Dedifferentiated amniotic fluid mesenchymal stem cell (primary cell): ENCODE measurements at regions not wholly inside any gene's neighbourhood (a gene's known extent, or its start where the extent isn't known, plus 50 kb on each side); places are given as distances from the start of the nearest gene placed in this dataset.

Experiments
- DNase-seq: peaks from one replicate; pipeline ENCODE4 v3.0.0-alpha.2; 2016; ENCODE audit errors: extremely low spot score

DNA sequence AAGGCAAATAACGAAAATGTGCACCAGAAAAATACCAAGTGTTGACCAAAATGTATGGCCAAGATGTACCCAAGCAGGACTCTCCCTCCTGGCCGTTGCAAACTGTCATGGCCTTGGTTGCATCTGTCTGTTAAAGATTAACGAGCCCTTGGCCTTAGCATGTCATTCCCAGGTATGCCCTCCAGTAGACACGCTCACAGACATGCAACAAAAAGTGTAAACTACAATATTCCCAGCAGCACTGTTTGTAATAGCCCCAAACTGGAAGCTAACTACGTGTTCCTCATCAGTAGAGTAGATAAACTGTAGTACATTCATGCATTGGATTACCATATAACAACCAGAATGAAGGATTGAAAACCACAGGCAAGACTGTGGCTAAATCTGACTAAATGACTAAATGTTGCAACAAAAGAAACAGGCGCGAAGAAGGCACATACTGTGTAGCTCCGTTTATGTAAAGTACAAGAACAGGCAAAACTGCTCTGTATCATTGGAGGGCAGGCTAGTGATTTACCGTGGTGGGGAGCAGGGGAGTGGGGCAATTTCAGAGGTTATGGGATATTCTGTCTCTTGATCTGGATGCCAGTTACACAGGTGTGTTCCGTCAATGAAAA lies 232.8 kb upstream of the DIO3 start:
- no peak for DNase-seq

DNA sequence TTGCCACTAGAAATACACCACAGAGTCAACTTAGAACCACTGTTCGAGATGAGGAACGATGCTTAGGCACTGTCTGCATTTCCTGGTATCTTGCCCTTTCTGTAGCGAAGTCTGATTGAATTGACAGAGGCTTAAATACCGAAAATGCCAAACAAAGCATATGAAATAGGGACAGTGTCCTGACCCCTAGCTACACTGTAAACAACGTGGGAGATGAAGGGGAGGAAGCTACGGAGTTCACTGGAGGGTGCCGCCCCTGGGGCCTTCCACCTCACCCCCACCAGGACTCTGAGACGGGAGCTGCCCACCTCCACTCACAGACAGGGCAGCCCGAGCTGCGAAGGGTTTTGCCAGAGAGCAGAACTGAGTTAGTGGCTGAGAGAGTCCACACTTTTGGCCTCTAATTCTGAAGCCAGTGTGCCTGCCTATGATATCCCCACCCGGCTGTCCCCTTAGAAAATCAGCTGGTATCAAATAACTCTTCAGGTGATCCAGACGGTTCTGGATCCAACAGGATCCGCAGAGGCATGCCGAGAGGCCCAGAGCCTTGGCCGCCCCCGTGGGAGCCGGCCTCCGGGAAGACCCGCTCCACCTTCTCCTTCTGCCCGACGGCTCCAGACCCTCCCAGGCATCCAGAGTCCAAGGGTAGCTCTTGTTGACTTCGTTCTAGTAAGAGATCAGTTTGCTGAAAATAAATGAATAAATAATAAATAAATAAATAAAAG lies 230.7 kb upstream of the DIO3 start:
- DNase-seq, result no peak

DNA sequence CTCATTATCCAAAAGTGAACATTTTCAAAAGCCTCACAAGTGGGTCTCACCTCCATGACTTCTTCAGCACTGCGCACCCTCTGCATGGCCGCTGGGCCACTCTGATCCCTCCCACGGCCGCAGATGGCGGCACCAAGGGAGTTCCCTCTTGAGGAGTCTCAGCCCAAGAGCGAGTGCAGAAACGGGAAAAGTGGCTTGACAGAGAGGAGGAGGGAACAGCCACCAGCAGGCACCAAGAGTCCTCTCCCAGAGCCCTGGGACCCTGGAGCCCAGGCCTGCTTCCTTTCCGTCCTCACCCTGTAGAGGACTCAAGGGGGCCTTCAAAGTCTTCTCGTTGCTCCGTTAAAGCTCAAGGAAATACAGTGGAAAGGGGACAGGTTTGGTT lies 230.2 kb upstream of the DIO3 start:
- no peak for DNase-seq

DNA sequence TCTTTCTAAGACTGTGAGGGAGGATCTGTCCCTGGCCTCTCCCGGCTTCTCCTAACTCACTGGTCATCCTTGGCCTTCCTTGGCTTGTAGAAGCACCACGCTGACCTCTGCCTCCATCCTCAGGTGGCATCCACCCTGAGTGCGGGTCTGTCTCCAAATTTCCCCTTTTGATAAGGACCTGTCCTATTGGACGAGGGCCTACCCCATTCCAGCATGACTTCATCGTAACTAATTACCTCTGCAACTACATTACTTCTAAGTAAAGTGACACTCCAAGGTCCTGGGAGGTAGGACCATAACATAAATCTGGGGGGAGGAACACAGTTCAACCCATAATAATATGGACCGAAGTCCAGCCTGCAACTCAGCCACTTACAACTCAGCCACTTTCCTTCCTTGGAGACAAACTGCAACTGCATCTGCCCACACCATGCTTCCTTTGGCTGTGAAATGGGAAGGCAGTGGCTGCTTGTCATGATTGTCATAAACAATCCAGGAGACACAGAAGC lies 229.6 kb upstream of the DIO3 start:
- DNase-seq, result no peak

DNA sequence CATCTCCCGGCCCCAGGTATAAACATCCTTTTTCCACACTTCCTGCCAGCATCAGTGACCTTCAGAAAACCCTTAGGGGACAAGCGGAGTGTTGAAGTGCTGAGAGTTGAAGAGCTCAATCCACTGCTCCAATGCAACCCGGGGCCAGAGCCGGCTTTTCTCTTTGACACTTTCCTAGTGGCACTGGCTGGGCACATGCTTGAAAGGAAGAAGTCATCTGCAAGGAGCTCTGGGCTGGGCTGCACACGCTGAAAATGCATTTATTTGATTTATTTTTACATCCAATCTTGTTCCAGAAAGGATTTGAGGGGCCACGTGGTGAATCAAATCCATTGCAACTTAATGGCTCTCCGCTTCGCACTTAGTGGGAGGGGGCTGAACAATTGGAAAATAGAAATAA lies 229.0 kb upstream of the DIO3 start:
- DNase-seq, result no peak

DNA sequence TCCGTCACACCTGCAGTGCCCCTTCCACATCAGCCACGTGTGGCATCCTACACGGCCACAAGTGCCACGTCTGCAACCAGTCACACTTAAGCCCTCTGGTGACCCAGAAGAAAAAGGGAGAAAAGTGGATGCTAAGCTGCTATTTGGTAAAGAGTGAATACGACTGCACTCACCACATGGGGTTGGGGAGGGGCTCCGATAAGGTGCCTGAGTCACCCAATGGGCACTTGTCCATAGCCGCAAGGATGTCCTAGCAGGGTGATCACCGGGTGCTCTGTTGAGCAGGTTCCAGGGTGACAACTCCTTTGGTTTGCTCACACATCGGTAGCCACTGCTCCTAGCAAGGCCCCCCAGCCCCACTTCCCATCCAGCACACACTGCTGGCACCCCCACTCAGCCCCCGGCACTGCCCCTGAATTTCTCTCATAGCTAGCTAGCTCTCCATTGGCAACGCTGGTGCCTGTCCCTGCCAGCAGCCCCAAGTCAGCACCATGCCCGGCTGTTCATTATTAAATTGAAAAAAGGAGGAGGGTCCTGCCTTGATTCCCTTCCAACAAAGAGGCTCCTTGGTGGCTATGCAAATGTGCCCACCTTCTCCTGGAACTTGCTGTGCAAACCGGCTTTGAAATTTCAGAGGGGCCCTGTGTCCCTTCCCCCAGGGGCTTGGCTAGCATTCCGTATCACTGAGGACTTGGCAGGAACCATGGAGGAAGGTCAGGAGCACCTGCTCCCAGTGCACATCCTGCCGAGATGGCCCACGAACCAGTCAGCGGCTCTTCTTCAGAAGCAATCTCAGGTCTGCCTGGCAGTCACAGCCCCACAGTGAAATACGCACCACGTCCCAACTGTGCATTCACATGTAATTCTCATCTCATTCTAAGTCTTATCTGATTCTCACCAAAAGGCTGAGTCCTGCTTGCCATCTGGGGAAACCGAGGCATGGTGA lies 227.7 kb upstream of the DIO3 start:
- DNase-seq, result no peak

DNA sequence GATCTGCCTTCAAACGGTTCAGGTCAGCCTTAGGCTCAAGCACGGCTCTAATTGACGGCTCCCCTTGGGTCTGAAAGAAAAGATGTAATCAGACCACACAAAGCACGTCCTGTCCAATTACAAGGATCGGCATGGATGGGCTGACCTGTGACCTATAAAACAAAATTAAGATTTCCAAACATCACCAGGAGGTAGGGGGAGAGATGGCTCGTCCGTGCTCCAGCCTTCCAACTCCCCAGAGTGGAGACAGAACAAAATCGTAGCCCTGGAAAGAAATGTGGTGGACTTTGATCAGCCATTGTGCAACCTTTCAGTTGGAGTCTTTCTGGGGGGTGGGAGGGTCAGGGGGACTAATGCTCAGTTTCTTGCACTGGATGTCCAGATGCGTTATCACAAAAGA lies 226.6 kb upstream of the DIO3 start:
- no peak for DNase-seq

DNA sequence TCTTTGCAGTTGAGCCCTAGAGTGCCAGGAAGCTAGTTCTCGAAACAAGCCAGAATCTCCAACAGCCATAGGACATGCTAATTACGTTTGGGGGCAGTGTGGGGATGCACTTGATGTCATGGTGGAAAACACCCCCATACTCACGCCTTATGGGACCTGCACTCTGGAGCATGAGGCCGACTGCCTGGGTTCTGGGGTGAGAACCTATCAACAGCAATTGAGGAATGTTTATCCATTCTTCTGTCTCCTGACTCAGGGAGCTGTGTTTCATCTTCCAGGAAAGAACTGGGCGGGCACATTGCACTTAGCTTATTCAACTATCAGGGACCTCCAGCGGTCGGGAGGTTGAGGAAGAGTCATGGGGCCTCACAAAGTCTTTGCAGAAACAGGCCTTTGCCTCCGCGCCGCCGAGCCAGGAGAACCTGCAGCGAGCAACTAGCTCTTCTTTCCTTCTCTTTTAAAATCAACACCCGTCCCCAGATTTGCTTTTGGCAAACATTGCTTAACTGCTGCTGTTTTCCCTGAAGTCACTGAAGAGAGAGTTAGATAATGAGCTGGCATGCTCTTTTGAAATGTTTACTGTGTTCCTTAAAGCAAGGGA lies 226.1 kb upstream of the DIO3 start:
- DNase-seq, result no peak

DNA sequence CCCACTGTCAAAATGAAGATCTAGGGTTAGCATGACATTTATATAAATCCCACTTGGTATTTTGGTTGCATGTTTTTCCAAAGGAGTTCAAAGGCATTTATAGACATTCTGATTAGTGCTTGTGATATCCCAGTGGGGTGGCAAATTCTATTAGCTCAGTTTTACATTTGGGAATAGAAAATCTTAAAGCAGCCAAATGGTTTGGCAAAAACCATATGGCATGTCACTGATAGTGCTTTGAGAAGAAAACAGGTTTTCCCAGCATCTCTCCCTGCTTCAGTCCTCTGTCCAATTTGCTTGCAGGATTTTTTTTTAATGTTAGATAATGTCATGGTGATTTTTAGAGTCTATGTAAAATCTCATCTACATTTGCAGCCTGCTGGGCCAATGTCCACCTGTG lies 225.1 kb upstream of the DIO3 start:
- no peak for DNase-seq

DNA sequence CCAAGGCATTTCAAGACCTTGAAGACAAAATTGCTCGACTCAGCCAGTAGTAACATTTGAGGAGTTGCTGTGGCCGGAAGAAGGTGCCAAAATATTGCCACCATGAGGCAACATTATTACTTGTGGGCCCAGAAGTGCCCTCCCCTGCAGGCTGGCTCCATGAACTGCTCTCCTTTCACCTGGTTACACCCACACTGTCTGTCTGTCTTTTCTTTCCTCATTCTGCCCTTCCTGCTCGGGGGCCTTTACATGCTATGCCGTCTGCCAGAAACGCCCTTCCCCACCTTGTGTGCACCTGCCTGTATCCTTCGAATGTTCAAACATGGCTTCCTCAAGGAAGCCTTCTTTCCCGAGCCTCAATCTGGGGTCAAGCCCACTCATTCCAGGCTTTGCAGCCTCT lies 224.2 kb upstream of the DIO3 start:
- no peak for DNase-seq

DNA sequence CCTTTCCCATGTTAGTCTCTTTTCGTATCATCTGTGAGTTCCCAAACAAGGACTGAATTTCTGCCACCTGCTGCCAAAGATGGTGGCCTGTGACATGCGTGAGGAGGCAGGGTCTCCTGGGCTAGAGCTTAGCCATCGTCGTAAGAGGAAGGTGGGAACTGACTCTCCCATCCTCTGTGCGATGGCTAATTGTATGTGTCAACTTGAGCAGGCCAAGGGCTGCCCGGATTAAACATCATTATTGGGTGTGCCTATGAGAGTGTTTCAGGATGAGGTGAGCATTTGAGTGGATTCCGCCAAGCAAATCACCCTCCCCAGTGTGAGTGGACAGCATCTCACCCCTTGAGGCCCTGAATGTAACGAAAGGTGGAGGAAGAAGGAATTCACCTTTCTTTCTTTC lies 220.7 kb upstream of the DIO3 start:
- DNase-seq, result no peak

DNA sequence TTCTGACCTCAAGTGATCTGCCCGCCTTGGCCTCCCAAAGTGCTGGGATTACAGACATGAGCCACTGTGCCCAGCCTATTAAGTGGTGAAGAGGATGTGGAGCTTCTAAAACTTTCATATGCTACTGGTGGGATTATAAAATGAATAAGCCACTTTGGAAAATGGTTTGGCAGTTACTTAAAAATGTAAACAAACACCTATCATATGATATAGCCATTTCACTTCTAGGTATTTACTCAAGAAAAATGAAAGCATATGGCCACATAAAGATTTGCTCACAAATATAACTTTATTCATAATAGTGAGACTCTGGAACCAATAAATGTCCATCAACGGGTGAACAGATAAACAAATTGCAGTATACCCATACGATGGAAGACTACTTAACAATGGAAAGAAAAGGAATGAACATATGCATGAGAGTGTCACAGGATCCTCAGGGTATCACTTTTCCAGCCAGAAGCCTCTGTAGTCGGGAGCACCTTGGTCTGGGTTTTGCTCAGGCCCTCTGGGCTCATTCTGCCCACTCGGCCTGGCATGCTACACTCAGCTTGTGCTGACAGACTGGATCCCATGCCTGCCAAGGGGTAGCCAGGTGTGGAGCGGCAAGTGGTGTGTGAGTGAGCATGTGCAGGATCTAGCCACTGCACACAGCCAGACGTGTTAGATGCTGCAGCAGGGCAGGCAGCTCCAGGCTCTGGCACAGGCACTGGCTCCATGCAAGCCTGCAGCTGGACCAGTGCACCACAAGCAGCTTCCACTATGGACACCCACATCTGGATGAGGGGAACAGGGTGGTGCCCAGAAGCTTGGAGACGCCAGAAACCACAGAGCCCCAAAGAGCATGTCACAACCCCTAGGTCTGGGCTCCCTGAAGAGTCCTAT lies 213.2 kb upstream of the DIO3 start:
- no peak for DNase-seq

DNA sequence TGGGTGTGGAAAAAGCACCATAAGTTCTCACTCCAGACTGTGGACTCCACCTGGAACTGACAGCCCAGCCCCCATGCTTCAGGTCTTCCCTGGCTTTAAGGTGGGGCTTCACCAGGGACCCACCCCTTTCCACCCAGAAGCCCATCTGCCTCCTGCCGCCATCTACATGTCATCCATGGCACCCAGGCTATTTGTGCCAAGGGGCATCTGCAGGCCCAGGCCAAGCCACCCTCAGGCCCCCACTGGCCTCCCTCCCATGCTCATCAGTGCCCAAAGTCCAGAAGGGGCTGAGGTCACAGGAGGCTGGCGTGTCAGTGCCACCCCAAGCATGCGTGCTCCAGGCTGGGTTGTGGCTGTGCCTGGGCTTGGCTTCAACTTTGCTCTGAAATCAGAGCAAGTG lies 212.2 kb upstream of the DIO3 start:
- DNase-seq, result no peak

DNA sequence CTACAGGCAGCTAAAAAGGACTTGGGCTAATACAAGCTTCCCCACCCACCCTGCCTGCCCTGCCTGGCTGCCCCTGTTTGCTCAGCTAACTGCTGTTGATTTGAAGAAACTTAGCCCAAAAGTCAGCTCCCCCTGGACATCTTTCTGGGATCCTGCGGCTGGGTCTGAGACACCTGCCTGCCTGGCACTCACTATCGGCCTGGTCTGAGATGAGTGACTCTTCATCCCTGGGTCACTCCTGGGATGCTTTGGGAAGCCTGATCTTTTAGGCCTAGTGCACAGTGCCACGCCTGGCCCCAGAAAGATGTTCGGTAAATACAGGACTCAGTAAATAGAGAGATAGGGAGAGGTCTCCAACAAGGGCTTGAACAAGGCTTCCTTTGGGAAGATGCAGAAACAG lies 211.3 kb upstream of the DIO3 start:
- no peak for DNase-seq

DNA sequence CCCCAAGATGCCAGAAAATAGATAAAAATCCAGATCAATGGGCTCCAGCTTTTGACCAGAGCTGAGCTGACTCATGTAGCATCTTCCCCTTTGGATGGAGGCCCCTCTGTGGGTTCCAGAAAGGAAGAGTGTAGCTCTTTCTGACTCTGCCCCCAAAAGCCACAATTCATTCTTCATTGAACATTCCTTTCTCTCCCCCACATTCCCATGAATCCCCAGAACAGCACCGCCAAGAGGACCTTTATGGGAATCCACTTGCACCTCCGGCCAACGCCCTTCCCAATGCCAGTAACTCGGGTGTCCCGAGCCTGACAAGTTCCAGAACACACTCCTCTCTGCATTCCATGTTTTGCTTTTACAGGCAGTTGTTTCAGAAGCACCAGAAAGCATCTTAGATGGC lies 210.6 kb upstream of the DIO3 start:
- DNase-seq, result no peak

DNA sequence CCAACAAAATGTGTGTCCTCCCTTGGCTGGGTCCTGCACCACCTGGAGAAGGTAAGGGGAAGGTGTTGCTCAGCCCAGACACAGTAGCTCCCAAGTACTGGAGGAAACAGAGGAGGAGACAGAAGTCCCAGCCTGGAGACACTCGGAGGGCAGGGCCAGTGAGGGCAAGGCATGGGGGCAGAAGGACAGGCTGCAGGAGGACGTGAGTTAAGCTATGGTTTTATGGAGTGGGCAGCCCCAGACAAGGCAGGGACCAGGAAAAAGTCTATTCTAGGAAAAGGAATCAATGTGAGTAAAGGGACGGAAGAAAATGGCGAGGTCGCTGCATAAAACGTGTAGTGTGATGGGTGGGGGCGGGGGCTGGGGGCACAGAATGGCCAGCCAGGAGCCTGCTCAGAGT lies 210.1 kb upstream of the DIO3 start:
- DNase-seq, result no peak

DNA sequence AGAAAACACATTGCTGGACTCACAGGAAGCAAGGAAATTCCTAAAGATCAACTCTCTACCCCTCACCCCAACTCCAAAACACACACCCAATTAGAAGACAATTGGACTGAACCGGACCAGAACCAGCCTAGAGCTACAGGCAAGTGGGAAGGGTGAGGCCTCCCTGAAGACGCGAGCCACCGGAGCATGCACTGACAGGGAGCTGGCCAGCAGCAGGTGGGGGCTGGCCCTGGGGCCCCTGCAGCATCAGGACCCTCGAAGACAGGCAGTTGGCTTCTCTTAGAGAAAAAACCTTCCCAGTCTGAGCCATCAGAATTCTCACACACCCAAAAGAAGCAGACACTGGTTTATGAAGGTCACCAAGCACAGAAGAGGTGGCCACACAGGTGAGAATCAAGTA lies 209.5 kb upstream of the DIO3 start:
- no peak for DNase-seq

DNA sequence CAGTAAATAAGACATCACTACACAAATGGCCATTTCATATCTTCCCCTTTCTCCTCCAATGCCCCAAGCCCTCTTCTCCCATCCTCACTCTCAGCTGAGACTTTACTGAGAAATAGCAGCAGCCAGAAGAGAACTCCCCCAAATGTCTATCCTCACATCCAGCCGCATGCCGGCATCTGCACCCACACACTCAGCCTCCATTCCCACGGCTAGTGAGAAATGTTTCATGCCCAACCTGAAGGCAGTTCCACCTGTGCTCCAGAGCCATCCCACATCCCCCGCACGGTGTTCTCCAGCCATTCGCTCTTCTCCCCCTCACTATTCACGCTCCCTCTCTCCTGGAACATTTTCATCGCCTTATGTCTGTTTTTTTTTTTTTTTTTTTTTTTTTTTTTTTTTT lies 208.7 kb upstream of the DIO3 start:
- no peak for DNase-seq

DNA sequence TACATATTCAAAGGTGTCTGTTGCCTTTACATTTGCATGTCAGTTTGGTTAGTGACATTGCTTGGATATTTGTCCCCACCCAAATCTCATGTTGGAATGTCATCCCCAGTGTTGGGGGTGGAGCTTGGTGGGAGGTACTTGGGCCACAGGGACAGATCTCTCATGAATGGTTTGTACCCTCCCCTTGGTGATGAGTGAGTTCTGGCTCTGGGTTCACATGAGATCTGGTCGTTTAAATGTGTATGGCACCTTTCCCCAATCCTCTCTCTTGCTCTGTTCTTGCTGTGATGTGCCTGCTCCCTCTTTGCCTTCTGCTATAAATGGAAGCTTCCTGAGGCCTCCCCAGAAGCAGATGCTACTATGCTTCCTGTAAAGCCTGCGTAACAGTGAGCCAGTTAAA lies 207.9 kb upstream of the DIO3 start:
- DNase-seq, result no peak

DNA sequence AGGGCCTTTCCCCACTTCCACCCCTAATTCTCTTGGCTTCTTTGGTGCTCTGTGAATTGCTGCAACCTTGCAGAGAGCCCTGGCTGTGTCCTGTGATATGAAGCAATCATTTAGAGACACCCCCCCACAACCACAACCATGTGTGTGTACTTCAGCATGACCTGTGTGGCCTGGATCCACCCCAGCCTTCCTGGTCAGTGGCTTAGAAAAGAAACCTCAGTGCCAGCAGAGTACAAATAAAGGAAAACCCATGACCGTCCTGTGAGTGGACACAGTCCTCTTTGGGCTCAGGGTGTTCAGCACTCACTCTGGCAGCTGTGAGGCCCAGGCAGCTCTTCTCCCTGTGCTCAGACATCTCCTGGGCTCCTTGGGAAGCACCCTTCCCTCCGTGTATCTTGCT lies 206.6 kb upstream of the DIO3 start:
- no peak for DNase-seq

DNA sequence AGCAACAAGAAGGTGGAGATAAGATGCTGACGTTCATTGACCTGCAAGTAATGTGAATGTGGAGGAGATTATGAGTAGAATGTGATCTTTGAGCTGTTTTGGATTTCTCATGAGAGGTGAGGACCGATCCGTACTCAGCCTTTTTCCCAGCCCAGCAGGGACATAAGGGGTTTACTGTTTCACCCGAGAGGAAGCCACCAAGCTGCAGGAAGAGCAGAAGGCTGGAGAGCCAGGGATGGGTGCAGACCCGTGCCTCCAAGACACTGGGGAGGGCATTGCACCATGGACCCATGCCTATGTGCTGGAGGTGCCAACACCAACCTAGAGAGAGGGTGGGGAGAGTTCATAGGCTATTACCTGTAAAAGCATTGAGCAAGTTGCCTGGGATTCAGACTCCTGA lies 206.0 kb upstream of the DIO3 start:
- no peak for DNase-seq
